K562 (cell line): ENCODE measurements at regions not wholly inside any gene's neighbourhood (a gene's known extent, or its start where the extent isn't known, plus 50 kb on each side); places are given as distances from the start of the nearest gene placed in this dataset.

Experiments used
- ATAC-seq: fragments of 200-7000 bp; cut with Tn5 transposase; 3 replicates; pipeline ENCODE4 v1.9.1; 2020; ENCODE audit warnings: moderate library complexity
- BruUV-seq: library from RNA; stranded (reverse); fragments of 400-500 nt; replicated peaks from 2 replicates; lab custom pipeline; 2021; lab: Mats Ljungman, UMichigan
- CTCF ChIA-PET: fragments of 300-600 bp; formaldehyde crosslinking; extraction: SDS; loops from one replicate; lab custom pipeline; 2021; ENCODE audit warnings: low intra/inter-chr PET ratio; lab: Yijun Ruan, JAX
- POLR2A ChIA-PET: fragments of 300-600, 350-650 bp; sonication (Branson Sonifier 250); formaldehyde crosslinking; extraction: SDS; loops from one replicate; lab custom pipeline; 2021; ENCODE audit warnings: antibody characterized with exemption, inconsistent platforms; lab: Yijun Ruan, JAX
- DNase-seq, 4 experiments: peaks; one replicate each; pipeline versions ENCODE4 v3.0.0 to v3.0.0-alpha.2; 2011 to 2018; ENCODE audit warnings: low spot score in 3 of 4, mixed read lengths in 3 of 4; ENCODE audit errors: extremely low read depth in 1 of 4
- FAIRE-seq: peaks from 2 replicates; lab custom pipeline; 2011; peaks lifted over from hg19 to GRCh38; lab: Jason Lieb, UNC
- H2AFZ ChIP-seq: 2 replicates; pipeline ENCODE4 v1.6.0; 2011; ENCODE audit warnings: low read depth, low read length, control low read depth, inconsistent platforms
- H3K27ac ChIP-seq: fragments of 200-600 bp; 3 replicates; pipeline ENCODE4 v1.8.0; 2011; ENCODE audit warnings: low read depth, mild to moderate bottlenecking, control low read depth, inconsistent platforms, low read length, moderate library complexity, mixed read lengths; ENCODE audit errors: extremely low read depth
- H3K27me3 ChIP-seq, 2 experiments: fragments of 300-600 bp in 1 of 2; 2 replicates in 1 of 2; 3 replicates in 1 of 2; pipeline versions ENCODE4 v1.6.0 to v1.8.0; 2011; ENCODE audit warnings: inconsistent platforms in 2 of 2, low read length in 2 of 2, mild to moderate bottlenecking in 1 of 2, mixed read lengths in 1 of 2, moderate library complexity in 1 of 2; ENCODE audit not compliant: control insufficient read depth in 2 of 2, insufficient read depth in 2 of 2
- H3K36me3 ChIP-seq: fragments of 300-600 bp; 3 replicates; pipeline ENCODE4 v1.8.0; 2011; ENCODE audit warnings: mild to moderate bottlenecking, low read length, inconsistent platforms; ENCODE audit not compliant: control insufficient read depth, insufficient read depth
- H3K4me1 ChIP-seq, 2 experiments: fragments of 200-600 bp in 1 of 2; replicated peaks in 1 of 2; 2 replicates in 1 of 2; 3 replicates in 1 of 2; pipeline versions ENCODE4 v1.5.1 to v1.8.0; 2011; ENCODE audit warnings: inconsistent platforms in 2 of 2, low read length in 2 of 2, mild to moderate bottlenecking in 1 of 2, mixed read lengths in 1 of 2, moderate library complexity in 1 of 2; ENCODE audit not compliant: control insufficient read depth in 2 of 2, insufficient read depth in 2 of 2
- H3K4me2 ChIP-seq: 2 replicates; pipeline ENCODE4 v1.6.1; 2011; ENCODE audit warnings: low read length, control low read depth, inconsistent platforms, mixed read lengths; ENCODE audit not compliant: insufficient read depth
- H3K4me3 ChIP-seq: fragments of 200-600 bp; sonication (generic), shearing (Covaris generic); 2 replicates; pipeline ENCODE4 v1.5.1; 2016; ENCODE audit warnings: control low read depth, inconsistent platforms
- H3K79me2 ChIP-seq: fragments of 200-600 bp; 3 replicates; pipeline ENCODE4 v1.8.0; 2011; ENCODE audit warnings: low read length, inconsistent platforms; ENCODE audit not compliant: control insufficient read depth, insufficient read depth
- H3K9ac ChIP-seq, 2 experiments: 2 replicates each; pipeline versions ENCODE4 v1.6.0 to v1.6.1; 2011; ENCODE audit warnings: low read depth in 2 of 2, low read length in 2 of 2, control low read depth in 1 of 2, inconsistent platforms in 1 of 2, mild to moderate bottlenecking in 1 of 2, mixed read lengths in 1 of 2; ENCODE audit not compliant: insufficient read depth in 1 of 2
- H3K9me1 ChIP-seq: one replicate; pipeline ENCODE4 v1.6.0; 2011; ENCODE audit warnings: inconsistent platforms, mild to moderate bottlenecking, low read length, moderate library complexity; ENCODE audit not compliant: control insufficient read depth, insufficient read depth
- H3K9me3 ChIP-seq: replicated peaks from 2 replicates; pipeline ENCODE4 v1.5.1; 2011; ENCODE audit warnings: low read depth, low read length, inconsistent platforms; ENCODE audit not compliant: control insufficient read depth, insufficient read depth
- H4K20me1 ChIP-seq: replicated peaks from 2 replicates; pipeline ENCODE4 v1.6.1; 2011; ENCODE audit warnings: low read length, inconsistent platforms, mixed read lengths; ENCODE audit not compliant: control insufficient read depth, insufficient read depth
- BCOR ChIP-seq: fragments of 450-650 bp; IDR thresholded peaks from 2 replicates; pipeline ENCODE4 v1.6.1; 2016
- BRD4 ChIP-seq: fragments of 200-600 bp; sonication (generic); IDR thresholded peaks from 2 replicates; pipeline ENCODE4 v1.6.1; 2017; ENCODE audit warnings: inconsistent platforms
- CBX8 ChIP-seq: fragments of 200-600 bp; sonication (generic); IDR thresholded peaks from 2 replicates; pipeline ENCODE4 v1.6.1; 2012; ENCODE audit warnings: borderline replicate concordance, mixed run types, low read depth, mild to moderate bottlenecking, moderate library complexity, mixed read lengths, low read length, control low read depth, inconsistent platforms; ENCODE audit not compliant: poor library complexity, severe bottlenecking; ENCODE audit errors: extremely low read depth
- CEBPB ChIP-seq: fragments of 450-650 bp; IDR thresholded peaks from 2 replicates; pipeline ENCODE4 v1.6.1; 2016; ENCODE audit warnings: missing genetic modification characterization, missing compliant biosample characterization
- CTBP1 ChIP-seq: fragments of 450-650 bp; IDR thresholded peaks from 2 replicates; pipeline ENCODE4 v1.6.1; 2016; ENCODE audit warnings: borderline replicate concordance
- GATAD2B ChIP-seq: fragments of 450-650 bp; IDR thresholded peaks from 2 replicates; pipeline ENCODE4 v1.6.1; 2017; ENCODE audit warnings: mild to moderate bottlenecking, borderline replicate concordance
- GTF2A2 ChIP-seq: IDR thresholded peaks from 2 replicates; pipeline ENCODE4 v1.6.1; 2016; ENCODE audit warnings: mild to moderate bottlenecking, missing genetic modification characterization, missing compliant biosample characterization
- HDAC6 ChIP-seq: IDR thresholded peaks from 2 replicates; pipeline ENCODE4 v1.6.1; 2012; ENCODE audit warnings: low read depth, mild to moderate bottlenecking, control low read depth, inconsistent platforms, low read length, moderate library complexity
- KAT7 ChIP-seq: sonication (generic); formaldehyde crosslinking; IDR thresholded peaks from 2 replicates; pipeline ENCODE4 v1.8.0; 2022; ENCODE audit warnings: missing genetic modification reagents, mild to moderate bottlenecking, borderline replicate concordance
- ZBED1 ChIP-seq: IDR thresholded peaks from 2 replicates; pipeline ENCODE4 v1.6.1; 2014
- in situ Hi-C: fragments of 300-500 bp; cut with MboI; formaldehyde crosslinking; loops from 4 replicates; pipeline ENCODE4 v1.15.0; 2018; ENCODE audit warnings: inconsistent platforms, mixed read lengths
- intact Hi-C: fragments of 100-400 bp; cut with micrococcal nuclease; formaldehyde crosslinking; loops from 2 replicates; pipeline ENCODE4 v1.14.2; 2022
- TF ChIP-seq, protein P1 (sequence below): fragments of 250-450 bp; sonication (Bioruptor Pico); IDR thresholded peaks from 2 replicates; pipeline ENCODE4 v1.4.0; 2020
- TF ChIP-seq, protein P2 (sequence below): fragments of 200-600 bp; sonication (generic); IDR thresholded peaks from one replicate; pipeline ENCODE4 v1.6.1; 2012; ENCODE audit warnings: mild to moderate bottlenecking, low read depth, low read length, inconsistent platforms

DNA sequence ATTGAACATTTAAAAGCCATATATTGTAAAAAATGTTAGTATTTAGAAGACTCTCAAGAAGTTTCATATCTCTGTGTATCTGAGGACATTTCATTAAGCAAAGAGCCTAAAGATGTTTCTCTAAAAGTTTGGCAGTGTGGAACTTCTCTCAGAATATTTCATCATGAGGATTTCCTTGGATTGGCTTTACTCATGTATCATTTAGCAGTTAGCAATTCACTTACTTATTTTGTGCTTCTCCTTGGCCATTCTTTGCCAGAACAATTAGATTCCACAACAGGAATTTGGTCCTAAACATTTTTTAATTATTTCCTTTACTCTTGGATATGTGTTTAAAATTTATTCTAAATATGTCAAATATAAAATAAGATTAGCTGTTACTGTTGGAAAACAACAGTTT is 345.0 kb upstream of the LRRTM4 start:
- ATAC-seq (no peak), FAIRE-seq (no peak), DNase-seq (no peak)
- ChIA-PET CTCF (no interaction called here), POLR2A (no interaction called here)
- Histone ChIP-seq H4K20me1 (no peaks in the 10 kb centered on the region), H3K79me2 (no peaks in the 10 kb centered on the region), H3K9me1 (no peaks in the 10 kb centered on the region), H3K9me3 (no peaks in the 10 kb centered on the region), H3K4me3 (no peak overlapping the region), H3K36me3 (no peaks in the 10 kb centered on the region), H3K4me1 (no peaks in the 10 kb centered on the region), H3K27me3 (no peaks in the 10 kb centered on the region), H2AFZ (no peak overlapping the region), H3K9ac (no peak overlapping the region), H3K27ac (no peak overlapping the region), H3K4me2 (no peak overlapping the region)
- no TSS peak for BruUV-seq
- in situ Hi-C loops = no loop called here
- intact Hi-C loops = no loop called here
- TF ChIP-seq BRD4 = no peak
- no peak for TF ChIP-seq CEBPB (tag)
- no peak for TF ChIP-seq GATAD2B
- no peak for TF ChIP-seq CBX8
- TF ChIP-seq KAT7 (CRISPR knock-in tag) = no peak
- no peak for TF ChIP-seq BCOR
- no peak for TF ChIP-seq GTF2A2 (tag)
- TF ChIP-seq, protein P1, sequence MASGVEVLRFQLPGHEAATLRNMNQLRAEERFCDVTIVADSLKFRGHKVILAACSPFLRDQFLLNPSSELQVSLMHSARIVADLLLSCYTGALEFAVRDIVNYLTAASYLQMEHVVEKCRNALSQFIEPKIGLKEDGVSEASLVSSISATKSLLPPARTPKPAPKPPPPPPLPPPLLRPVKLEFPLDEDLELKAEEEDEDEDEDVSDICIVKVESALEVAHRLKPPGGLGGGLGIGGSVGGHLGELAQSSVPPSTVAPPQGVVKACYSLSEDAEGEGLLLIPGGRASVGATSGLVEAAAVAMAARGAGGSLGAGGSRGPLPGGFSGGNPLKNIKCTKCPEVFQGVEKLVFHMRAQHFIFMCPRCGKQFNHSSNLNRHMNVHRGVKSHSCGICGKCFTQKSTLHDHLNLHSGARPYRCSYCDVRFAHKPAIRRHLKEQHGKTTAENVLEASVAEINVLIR (CRISPR knock-in tag) = no peak
- TF ChIP-seq, protein P2, sequence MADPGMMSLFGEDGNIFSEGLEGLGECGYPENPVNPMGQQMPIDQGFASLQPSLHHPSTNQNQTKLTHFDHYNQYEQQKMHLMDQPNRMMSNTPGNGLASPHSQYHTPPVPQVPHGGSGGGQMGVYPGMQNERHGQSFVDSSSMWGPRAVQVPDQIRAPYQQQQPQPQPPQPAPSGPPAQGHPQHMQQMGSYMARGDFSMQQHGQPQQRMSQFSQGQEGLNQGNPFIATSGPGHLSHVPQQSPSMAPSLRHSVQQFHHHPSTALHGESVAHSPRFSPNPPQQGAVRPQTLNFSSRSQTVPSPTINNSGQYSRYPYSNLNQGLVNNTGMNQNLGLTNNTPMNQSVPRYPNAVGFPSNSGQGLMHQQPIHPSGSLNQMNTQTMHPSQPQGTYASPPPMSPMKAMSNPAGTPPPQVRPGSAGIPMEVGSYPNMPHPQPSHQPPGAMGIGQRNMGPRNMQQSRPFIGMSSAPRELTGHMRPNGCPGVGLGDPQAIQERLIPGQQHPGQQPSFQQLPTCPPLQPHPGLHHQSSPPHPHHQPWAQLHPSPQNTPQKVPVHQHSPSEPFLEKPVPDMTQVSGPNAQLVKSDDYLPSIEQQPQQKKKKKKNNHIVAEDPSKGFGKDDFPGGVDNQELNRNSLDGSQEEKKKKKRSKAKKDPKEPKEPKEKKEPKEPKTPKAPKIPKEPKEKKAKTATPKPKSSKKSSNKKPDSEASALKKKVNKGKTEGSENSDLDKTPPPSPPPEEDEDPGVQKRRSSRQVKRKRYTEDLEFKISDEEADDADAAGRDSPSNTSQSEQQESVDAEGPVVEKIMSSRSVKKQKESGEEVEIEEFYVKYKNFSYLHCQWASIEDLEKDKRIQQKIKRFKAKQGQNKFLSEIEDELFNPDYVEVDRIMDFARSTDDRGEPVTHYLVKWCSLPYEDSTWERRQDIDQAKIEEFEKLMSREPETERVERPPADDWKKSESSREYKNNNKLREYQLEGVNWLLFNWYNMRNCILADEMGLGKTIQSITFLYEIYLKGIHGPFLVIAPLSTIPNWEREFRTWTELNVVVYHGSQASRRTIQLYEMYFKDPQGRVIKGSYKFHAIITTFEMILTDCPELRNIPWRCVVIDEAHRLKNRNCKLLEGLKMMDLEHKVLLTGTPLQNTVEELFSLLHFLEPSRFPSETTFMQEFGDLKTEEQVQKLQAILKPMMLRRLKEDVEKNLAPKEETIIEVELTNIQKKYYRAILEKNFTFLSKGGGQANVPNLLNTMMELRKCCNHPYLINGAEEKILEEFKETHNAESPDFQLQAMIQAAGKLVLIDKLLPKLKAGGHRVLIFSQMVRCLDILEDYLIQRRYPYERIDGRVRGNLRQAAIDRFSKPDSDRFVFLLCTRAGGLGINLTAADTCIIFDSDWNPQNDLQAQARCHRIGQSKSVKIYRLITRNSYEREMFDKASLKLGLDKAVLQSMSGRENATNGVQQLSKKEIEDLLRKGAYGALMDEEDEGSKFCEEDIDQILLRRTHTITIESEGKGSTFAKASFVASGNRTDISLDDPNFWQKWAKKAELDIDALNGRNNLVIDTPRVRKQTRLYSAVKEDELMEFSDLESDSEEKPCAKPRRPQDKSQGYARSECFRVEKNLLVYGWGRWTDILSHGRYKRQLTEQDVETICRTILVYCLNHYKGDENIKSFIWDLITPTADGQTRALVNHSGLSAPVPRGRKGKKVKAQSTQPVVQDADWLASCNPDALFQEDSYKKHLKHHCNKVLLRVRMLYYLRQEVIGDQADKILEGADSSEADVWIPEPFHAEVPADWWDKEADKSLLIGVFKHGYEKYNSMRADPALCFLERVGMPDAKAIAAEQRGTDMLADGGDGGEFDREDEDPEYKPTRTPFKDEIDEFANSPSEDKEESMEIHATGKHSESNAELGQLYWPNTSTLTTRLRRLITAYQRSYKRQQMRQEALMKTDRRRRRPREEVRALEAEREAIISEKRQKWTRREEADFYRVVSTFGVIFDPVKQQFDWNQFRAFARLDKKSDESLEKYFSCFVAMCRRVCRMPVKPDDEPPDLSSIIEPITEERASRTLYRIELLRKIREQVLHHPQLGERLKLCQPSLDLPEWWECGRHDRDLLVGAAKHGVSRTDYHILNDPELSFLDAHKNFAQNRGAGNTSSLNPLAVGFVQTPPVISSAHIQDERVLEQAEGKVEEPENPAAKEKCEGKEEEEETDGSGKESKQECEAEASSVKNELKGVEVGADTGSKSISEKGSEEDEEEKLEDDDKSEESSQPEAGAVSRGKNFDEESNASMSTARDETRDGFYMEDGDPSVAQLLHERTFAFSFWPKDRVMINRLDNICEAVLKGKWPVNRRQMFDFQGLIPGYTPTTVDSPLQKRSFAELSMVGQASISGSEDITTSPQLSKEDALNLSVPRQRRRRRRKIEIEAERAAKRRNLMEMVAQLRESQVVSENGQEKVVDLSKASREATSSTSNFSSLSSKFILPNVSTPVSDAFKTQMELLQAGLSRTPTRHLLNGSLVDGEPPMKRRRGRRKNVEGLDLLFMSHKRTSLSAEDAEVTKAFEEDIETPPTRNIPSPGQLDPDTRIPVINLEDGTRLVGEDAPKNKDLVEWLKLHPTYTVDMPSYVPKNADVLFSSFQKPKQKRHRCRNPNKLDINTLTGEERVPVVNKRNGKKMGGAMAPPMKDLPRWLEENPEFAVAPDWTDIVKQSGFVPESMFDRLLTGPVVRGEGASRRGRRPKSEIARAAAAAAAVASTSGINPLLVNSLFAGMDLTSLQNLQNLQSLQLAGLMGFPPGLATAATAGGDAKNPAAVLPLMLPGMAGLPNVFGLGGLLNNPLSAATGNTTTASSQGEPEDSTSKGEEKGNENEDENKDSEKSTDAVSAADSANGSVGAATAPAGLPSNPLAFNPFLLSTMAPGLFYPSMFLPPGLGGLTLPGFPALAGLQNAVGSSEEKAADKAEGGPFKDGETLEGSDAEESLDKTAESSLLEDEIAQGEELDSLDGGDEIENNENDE = no peak
- TF ChIP-seq CTBP1 = no peak
- TF ChIP-seq ZBED1 = no peak
- no peak for TF ChIP-seq HDAC6
